PC-3 (cell line): ENCODE measurements at regions not wholly inside any gene's neighbourhood (a gene's known extent, or its start where the extent isn't known, plus 50 kb on each side); places are given as distances from the start of the nearest gene placed in this dataset.
"Not testable (repeated sequence)": the region's sequence is repeated elsewhere in the genome, so short reads cannot be mapped to it uniquely, and the experiment has no call there.

Source experiments
- CTCF ChIP-seq: fragments of 300-600 bp; sonication (generic); conservative IDR thresholded peaks from 2 replicates; pipeline ENCODE4 v1.5.1; 2017; ENCODE audit warnings: antibody characterized with exemption, low read depth, mild to moderate bottlenecking, low read length
- EZH2 ChIP-seq: fragments of 300-600 bp; sonication (generic); IDR thresholded peaks from one replicate; pipeline ENCODE4 v1.6.1; 2017; ENCODE audit warnings: antibody characterized with exemption, mild to moderate bottlenecking, low read length; ENCODE audit not compliant: unreplicated experiment
- EZH2phosphoT487 ChIP-seq: fragments of 300-600 bp; sonication (generic); IDR thresholded peaks from 2 replicates; pipeline ENCODE4 v1.6.1; 2018; ENCODE audit warnings: mild to moderate bottlenecking, antibody characterized with exemption, low read length, borderline replicate concordance

- not testable (repeated sequence) for TF ChIP-seq CTCF, EZH2, EZH2phosphoT487
Measured at GRCh38 chr5:36395947-36396346, 94.2 kb upstream of the RANBP3L start.
